Spleen (tissue), 11 donors: ENCODE measurements at regions not wholly inside any gene's neighbourhood (a gene's known extent, or its start where the extent isn't known, plus 50 kb on each side); places are given as distances from the start of the nearest gene placed in this dataset.
"Not testable (repeated sequence)": the region's sequence is repeated elsewhere in the genome, so short reads cannot be mapped to it uniquely, and the experiment has no call there.

Experiments
- DNase-seq: peaks from one replicate; pipeline ENCODE4 v3.0.0-alpha.2; 2020
- H3K27ac ChIP-seq, 8 donors: fragments of 200-600 bp; sonication (generic) in 7 of 8; 1 replicate in 4 of 8; 2 replicates in 4 of 8; pipeline versions ENCODE4 v1.5.0 to v1.8.0; 2016 to 2021; ENCODE audit warnings: inconsistent platforms in 4 of 8, mild to moderate bottlenecking in 4 of 8, moderate library complexity in 1 of 8
- H3K27me3 ChIP-seq, 7 donors: fragments of 200-600 bp; sonication (generic) in 6 of 7; replicated peaks in 1 of 7; 1 replicate in 4 of 7; 2 replicates in 3 of 7; pipeline versions ENCODE4 v1.5.0 to v1.8.0; 2016 to 2021; ENCODE audit warnings: inconsistent platforms in 3 of 7, mild to moderate bottlenecking in 1 of 7
- H3K36me3 ChIP-seq, 6 donors: fragments of 200-600 bp; sonication (generic) in 5 of 6; 1 replicate in 4 of 6; 2 replicates in 2 of 6; pipeline versions ENCODE4 v1.5.0 to v1.8.0; 2016 to 2021; ENCODE audit warnings: inconsistent platforms in 2 of 6
- H3K4me1 ChIP-seq, 6 donors: fragments of 200-600 bp; sonication (generic) in 5 of 6; 1 replicate in 3 of 6; 2 replicates in 3 of 6; pipeline versions ENCODE4 v1.5.0 to v1.8.0; 2016 to 2021; ENCODE audit warnings: inconsistent platforms in 3 of 6
- H3K4me3 ChIP-seq, 8 donors: fragments of 200-600 bp; sonication (generic) in 7 of 8; 1 replicate in 4 of 8; 2 replicates in 4 of 8; pipeline versions ENCODE4 v1.5.0 to v1.8.0; 2016 to 2021; ENCODE audit warnings: inconsistent platforms in 4 of 8, mild to moderate bottlenecking in 4 of 8, moderate library complexity in 2 of 8
- H3K9me3 ChIP-seq, 8 donors: fragments of 200-600 bp; sonication (generic) in 7 of 8; 1 replicate in 4 of 8; 2 replicates in 4 of 8; pipeline versions ENCODE4 v1.5.0 to v1.8.0; 2016 to 2021; ENCODE audit warnings: inconsistent platforms in 4 of 8
- CTCF ChIP-seq, 11 experiments: fragments of 200-600 bp in 7 of 11; fragments of 450-650 bp in 4 of 11; sonication (generic) in 4 of 11; IDR thresholded peaks in 8 of 11; conservative IDR thresholded peaks in 3 of 11; 1 replicate in 7 of 11; 2 replicates in 4 of 11; pipeline versions ENCODE4 v1.4.0 to v1.8.0; 2016 to 2021; ENCODE audit warnings: antibody characterized with exemption in 11 of 11, inconsistent platforms in 4 of 11, mild to moderate bottlenecking in 1 of 11
- POLR2A ChIP-seq, 3 donors: fragments of 450-650 bp; IDR thresholded peaks; one replicate each; pipeline ENCODE4 v1.5.1; 2017; ENCODE audit warnings: antibody characterized with exemption in 3 of 3, mild to moderate bottlenecking in 1 of 3
- POLR2AphosphoS5 ChIP-seq, 3 donors: sonication (generic); formaldehyde crosslinking; IDR thresholded peaks; one replicate each; pipeline ENCODE4 v1.5.1; 2017; ENCODE audit warnings: antibody characterized with exemption in 3 of 3
- WGBS, 5 donors: extraction: QIAGEN DNeasy Blood & Tissue Kit in 3 of 5; methylation state at CpG; one replicate each; pipeline versions ENCODE4 v1.1.5 to v1.1.7; 2013 to 2018; 5-methylcytosine and 5-hydroxymethylcytosine counted together
- intact Hi-C: fragments of 100-400 bp; cut with DNase I; formaldehyde crosslinking; loops from one replicate; pipeline ENCODE4 v1.15.0; 2023; ENCODE audit warnings: low total_unique reads
- donor health status: healthy with polysubstance abuse.
- donor health status: DM: no; HTN: no; CAD: no; lungs with moderate emphysema.
- donor health status: DM: no; HTN: no; CAD: no.
- donor health status: Bipolar disorder and iron deficiency.
- donor health status: healthy.
- donor health status: DM: no; HTN: no; CAD: no.
- donor health status: DM: yes; HTN: yes; CAD: no.

DNA sequence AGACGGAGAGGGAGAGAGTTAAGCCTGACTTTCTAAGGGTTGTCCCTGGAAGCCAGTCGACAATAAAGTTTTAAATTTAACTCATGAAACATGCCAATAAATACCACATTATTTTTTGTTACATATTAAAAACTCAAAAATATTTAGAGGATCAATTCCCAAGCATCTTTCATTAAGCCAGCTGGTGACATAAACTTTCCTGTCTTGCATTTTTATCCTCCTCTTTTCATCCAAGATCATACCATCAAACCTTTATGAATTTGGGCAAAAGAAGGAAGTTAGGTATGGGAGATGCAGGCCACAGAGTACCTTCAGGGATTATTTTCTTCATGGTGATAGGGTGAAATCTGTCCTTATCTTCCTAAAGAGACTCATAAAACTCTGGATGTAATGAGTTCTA, 178.3 kb upstream of the FBXL17 start:
- H3K27me3 ChIP-seq: no peaks in the 10 kb centered on the region
- H3K27ac ChIP-seq: no peak overlapping the region
- DNase-seq: no peak
- H3K4me1 ChIP-seq: no peaks in the 10 kb centered on the region
- no peaks in the 10 kb centered on the region for H3K9me3 ChIP-seq
- H3K36me3 ChIP-seq: no peaks in the 10 kb centered on the region
- WGBS, 5 donors: 78 to 91% (median 83%) methylated on average over 2 of the region's 2 CpGs
- intact Hi-C loops: no loop called here
- TF ChIP-seq POLR2A (IDR thresholded peaks at IDR 0.05) (no peak), POLR2AphosphoS5 (IDR thresholded peaks at IDR 0.05) (no peak)
- H3K4me3 ChIP-seq: no peak overlapping the region

DNA sequence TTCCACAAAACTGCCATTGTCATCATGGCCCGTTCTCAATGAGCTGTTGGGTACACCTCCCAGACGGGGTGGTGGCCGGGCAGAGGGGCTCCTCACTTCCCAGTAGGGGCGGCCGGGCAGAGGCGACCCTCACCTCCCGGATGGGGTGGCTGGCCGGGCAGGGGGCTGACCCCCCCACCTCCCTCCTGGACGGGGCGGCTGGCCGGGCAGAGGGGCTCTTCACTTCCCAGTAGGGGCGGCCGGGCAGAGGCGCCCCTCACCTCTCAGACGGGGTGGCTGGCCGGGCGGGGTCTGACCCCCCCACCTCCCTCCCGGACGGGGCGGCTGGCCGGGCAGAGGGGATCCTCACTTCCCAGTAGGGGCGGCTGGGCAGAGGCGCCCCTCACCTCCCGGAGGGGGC, 176.9 kb upstream of the FBXL17 start:
- DNase-seq, H3K9me3 ChIP-seq, H3K27ac ChIP-seq, intact Hi-C loops, H3K36me3 ChIP-seq, H3K4me1 ChIP-seq, H3K4me3 ChIP-seq, H3K27me3 ChIP-seq: not testable (repeated sequence)
- WGBS, 5 donors: 94 to 98% (median 97%) methylated on average over 6 to 22 of the region's 24 CpGs; no CpG with 5 or more reads in 1 of the 5 donors

GRCh38 chr5:108558142-108558541, 176.2 kb upstream of the FBXL17 start:
- H3K36me3 ChIP-seq: not testable (repeated sequence)

DNA sequence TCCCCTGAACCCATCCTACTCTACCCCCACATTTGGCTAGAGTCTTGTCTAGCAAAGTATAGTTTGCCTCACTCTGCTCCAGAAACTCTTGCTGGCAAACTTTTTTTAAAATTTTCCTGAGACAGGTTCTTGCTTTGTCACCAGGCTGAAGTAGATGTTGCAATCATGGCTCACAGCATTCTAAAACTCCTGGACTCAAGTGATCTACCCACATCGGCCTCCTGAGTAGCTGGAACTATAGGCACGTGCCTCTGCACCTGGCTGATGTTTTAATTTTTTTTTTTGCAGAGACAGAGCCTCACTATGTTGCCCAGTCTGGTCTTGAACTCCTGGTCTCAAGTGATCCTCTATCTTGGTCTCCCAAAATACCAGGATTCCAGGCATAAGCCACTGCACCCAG, 175.8 kb upstream of the FBXL17 start:
- Histone ChIP-seq H3K9me3 (no peaks in the 10 kb centered on the region), H3K27ac (no peak overlapping the region), H3K4me1 (no peaks in the 10 kb centered on the region), H3K27me3 (no peaks in the 10 kb centered on the region), H3K4me3 (no peak overlapping the region), H3K36me3 (no peaks in the 10 kb centered on the region)
- no peak for TF ChIP-seq POLR2AphosphoS5 (IDR thresholded peaks at IDR 0.05)
- no peak for TF ChIP-seq CTCF (IDR thresholded peaks at IDR 0.05 in 8 of 11, conservative IDR thresholded peaks at IDR 0.05 in 3 of 11)
- TF ChIP-seq POLR2A (IDR thresholded peaks at IDR 0.05): no peak
- intact Hi-C loops: no loop called here
- no peak for DNase-seq
- 79 to 93% (median 84%) methylated on average over 2 of the region's 2 CpGs for WGBS, 5 donors

More at GRCh38 chr5:108558142-108558541, 176.2 kb upstream of the FBXL17 start:
- WGBS, 5 donors: 89 to 98% (median 95%) methylated on average over 2 of the region's 5 CpGs
- H3K4me1 ChIP-seq, H3K27ac ChIP-seq, DNase-seq, H3K4me3 ChIP-seq, H3K9me3 ChIP-seq, H3K27me3 ChIP-seq, intact Hi-C loops: not testable (repeated sequence)

DNA sequence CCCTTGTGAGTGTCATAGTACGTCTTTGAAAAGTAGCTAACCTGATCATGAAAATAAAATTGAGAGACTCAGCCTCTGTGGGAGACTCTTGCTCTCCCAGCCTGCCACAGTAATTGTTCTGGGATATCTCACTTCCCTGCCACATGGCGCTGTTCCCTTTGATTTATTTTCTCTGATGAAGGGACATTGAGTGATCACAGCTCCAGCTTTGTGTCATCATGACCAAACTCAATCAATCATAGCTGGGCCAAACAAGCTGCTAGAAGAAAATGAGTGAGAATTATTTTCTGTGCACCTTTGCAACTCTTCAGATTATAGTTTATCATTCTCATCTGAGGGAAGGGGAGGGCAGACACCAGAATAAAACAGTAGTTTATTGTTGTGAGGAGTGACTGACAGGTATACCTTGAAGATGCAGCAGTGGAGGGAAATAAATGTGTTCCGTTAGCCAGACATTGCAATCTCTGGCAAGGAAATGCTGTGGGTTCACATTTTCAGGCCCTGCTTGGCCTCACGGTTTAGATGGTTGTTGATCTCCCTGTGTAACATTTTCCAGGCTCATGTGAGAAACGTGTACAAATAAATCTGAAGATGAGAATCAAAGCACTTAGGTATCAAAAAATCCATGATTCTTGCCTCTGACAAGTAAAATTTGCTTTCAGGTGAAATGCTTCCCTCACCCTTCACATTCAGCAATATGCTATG, 174.7 kb upstream of the FBXL17 start:
- intact Hi-C loops: no loop called here
- DNase-seq: no peak
- Histone ChIP-seq H3K4me3 (no peak overlapping the region), H3K36me3 (no peaks in the 10 kb centered on the region), H3K4me1 (no peaks in the 10 kb centered on the region), H3K27ac (no peak overlapping the region), H3K9me3 (no peaks in the 10 kb centered on the region), H3K27me3 (no peaks in the 10 kb centered on the region)
- TF ChIP-seq POLR2A (IDR thresholded peaks at IDR 0.05): no peak
- TF ChIP-seq CTCF (IDR thresholded peaks at IDR 0.05 in 8 of 11, conservative IDR thresholded peaks at IDR 0.05 in 3 of 11): no peak
- WGBS, 5 donors: 60 to 85% (median 79%) methylated on average over 5 of the region's 5 CpGs
